ENCODE measurements at regions not wholly inside any gene's neighbourhood (a gene's known extent, or its start where the extent isn't known, plus 50 kb on each side); places are given as distances from the start of the nearest gene placed in this dataset.

- TF ChIP-seq EZH2 (IDR thresholded peaks at IDR 0.05; ENCODE audit: low read length, unreplicated experiment), result no peak
- no peak for TF ChIP-seq CTCF (conservative IDR thresholded peaks at IDR 0.05; ENCODE audit: low read depth, low read length)
Observed at GRCh38 chr16:13521356-13521755, 398.6 kb upstream of the ERCC4 start.

All from PC-3 (cell line).